ENCODE measurements at regions not wholly inside any gene's neighbourhood (a gene's known extent, or its start where the extent isn't known, plus 50 kb on each side); places are given as distances from the start of the nearest gene placed in this dataset.

DNA sequence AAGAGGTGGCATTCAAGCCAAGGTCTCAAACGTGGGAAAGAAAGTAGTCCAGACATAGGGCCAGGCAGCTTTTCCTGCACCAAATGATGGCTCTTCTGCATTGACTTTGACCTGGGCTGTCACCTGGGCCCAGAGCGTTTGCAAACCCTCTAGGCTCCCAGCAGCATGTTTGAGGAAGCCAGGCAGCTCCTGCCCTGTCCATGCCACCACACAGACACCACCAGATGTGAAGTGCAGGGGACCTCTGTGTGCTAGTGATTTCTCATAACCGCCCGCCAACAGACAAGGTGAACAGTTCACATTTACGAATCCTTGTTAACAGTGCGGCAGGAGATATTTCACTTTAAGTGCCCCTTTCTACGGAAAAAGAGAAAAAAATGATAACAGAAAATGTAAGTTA, 49.8 kb upstream of the FAM222A start:
- WGBS, 3 donors, result 72 to 73% (median 72%) methylated on average over 7 of the region's 7 CpGs
- Histone ChIP-seq H3K27me3 (ENCODE audit: control insufficient read depth in 3 of 3, insufficient read depth in 3 of 3, low read length in 3 of 3) (peaks cover 0 to 3% (median 0%) of the 10 kb centered on the region in 3 donors), H3K9me3 (ENCODE audit: control insufficient read depth in 2 of 2, insufficient read depth in 1 of 2, low read depth in 1 of 2, low read length in 1 of 2) (no peaks in the 10 kb centered on the region), H3K4me1 (ENCODE audit: control insufficient read depth in 3 of 3, insufficient read depth in 2 of 3, low read depth in 1 of 3, low read length in 2 of 3) (no peaks in the 10 kb centered on the region), H3K4me3 (ENCODE audit: low read depth in 1 of 3, low read length in 3 of 3) (no peak overlapping the region), H3K27ac (ENCODE audit: low read depth in 1 of 3, low read length in 2 of 3) (no peak overlapping the region), H3K36me3 (ENCODE audit: control insufficient read depth in 3 of 3, insufficient read depth in 2 of 3, low read depth in 1 of 3, low read length in 3 of 3) (no peaks in the 10 kb centered on the region)
- no peak for DNase-seq
- FAIRE-seq, result no peak

All from small intestine (tissue), 7 donors.